ENCODE measurements at regions not wholly inside any gene's neighbourhood (a gene's known extent, or its start where the extent isn't known, plus 50 kb on each side); places are given as distances from the start of the nearest gene placed in this dataset.

DNA sequence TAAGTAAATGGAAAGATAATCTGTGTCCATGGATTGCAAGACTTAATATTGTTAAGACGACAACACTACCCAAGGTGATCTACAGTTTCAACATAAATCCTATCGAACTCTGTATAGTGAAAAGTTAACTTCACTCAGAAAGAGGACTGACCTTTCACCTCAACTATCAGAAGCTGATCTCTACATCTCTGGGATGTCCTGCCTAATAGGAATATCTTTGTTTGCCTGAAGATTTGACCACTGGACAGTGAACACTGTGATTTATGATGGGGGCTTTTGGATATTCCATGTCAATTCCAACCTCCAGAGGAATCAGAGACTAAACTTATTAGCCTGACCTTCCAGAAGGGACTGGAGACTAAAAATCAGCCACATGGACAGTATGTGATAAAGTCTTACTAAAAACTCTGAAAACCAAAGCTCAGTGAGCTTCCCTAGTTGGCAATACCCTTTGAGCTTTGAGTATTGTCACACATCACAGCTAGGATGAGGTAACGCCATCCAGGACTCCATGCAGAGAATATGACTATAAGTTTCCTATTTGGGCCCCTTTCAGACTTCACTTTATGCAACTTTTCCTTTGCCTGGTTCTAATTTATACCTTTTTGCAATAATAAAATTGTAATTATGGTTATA, 164.9 kb upstream of the SETMAR start:
- no peak for FAIRE-seq
- peaks cover 0 to 28% (median 0%) of the 10 kb centered on the region in 3 donors for H3K4me1 ChIP-seq (ENCODE audit: control insufficient read depth in 3 of 3, insufficient read depth in 2 of 3, low read depth in 1 of 3, low read length in 2 of 3)
- H3K4me3 ChIP-seq (ENCODE audit: low read depth in 1 of 3, low read length in 3 of 3): no peak overlapping the region
- peak in 1 of 2 donors; percentile 82 for DNase-seq
- no peaks in the 10 kb centered on the region for H3K36me3 ChIP-seq (ENCODE audit: control insufficient read depth in 3 of 3, insufficient read depth in 2 of 3, low read depth in 1 of 3, low read length in 3 of 3)
- H3K27me3 ChIP-seq (ENCODE audit: control insufficient read depth in 3 of 3, insufficient read depth in 3 of 3, low read length in 3 of 3): no peaks in the 10 kb centered on the region
- 81 to 89% (median 82%) methylated on average over 3 of the region's 3 CpGs for WGBS, 3 donors
- H3K9me3 ChIP-seq (ENCODE audit: control insufficient read depth in 2 of 2, insufficient read depth in 1 of 2, low read depth in 1 of 2, low read length in 1 of 2): no peaks in the 10 kb centered on the region
- H3K27ac ChIP-seq (ENCODE audit: low read depth in 1 of 3, low read length in 2 of 3): peak overlapping the region in 1 of 3 donors; percentile 63

DNA sequence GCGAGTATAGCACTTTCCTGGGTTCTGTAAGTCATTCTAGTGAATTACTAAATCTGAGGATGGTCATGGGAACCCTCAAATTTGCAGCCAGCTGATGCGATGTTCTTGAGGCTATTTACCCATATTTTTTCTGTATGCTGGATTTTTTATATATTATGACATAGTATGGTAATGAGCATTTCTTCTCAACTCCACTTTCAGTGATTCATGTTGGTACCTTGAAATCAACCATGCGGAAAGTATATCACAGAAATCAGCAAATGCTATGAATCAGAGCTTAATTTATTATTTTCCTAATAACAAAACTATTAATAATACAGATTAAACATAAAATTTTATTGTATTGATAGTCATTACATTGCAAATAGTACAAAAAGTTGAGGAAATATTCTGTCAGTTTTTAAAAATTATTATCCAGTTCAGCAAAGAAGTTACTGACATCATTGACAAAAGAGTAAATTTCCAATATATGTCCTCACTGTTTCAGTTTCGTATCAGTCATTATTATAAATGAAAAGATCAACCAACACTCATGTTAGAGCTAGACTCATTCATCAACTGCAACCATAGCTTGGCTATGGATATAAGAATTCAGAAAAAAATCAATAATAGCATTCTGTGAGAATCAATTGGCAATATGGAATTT, 164.3 kb upstream of the SETMAR start:
- peak overlapping the region in 1 of 3 donors; percentile 63 for H3K27ac ChIP-seq (ENCODE audit: low read depth in 1 of 3, low read length in 2 of 3)
- H3K27me3 ChIP-seq (ENCODE audit: control insufficient read depth in 3 of 3, insufficient read depth in 3 of 3, low read length in 3 of 3): no peaks in the 10 kb centered on the region
- peaks cover 0 to 30% (median 0%) of the 10 kb centered on the region in 3 donors for H3K4me1 ChIP-seq (ENCODE audit: control insufficient read depth in 3 of 3, insufficient read depth in 2 of 3, low read depth in 1 of 3, low read length in 2 of 3)
- no peaks in the 10 kb centered on the region for H3K9me3 ChIP-seq (ENCODE audit: control insufficient read depth in 2 of 2, insufficient read depth in 1 of 2, low read depth in 1 of 2, low read length in 1 of 2)
- WGBS, 3 donors: 83 to 90% (median 86%) methylated on average over 4 of the region's 4 CpGs
- DNase-seq (no peak), FAIRE-seq (no peak)
- H3K36me3 ChIP-seq (ENCODE audit: control insufficient read depth in 3 of 3, insufficient read depth in 2 of 3, low read depth in 1 of 3, low read length in 3 of 3): no peaks in the 10 kb centered on the region
- no peak overlapping the region for H3K4me3 ChIP-seq (ENCODE audit: low read depth in 1 of 3, low read length in 3 of 3)

DNA sequence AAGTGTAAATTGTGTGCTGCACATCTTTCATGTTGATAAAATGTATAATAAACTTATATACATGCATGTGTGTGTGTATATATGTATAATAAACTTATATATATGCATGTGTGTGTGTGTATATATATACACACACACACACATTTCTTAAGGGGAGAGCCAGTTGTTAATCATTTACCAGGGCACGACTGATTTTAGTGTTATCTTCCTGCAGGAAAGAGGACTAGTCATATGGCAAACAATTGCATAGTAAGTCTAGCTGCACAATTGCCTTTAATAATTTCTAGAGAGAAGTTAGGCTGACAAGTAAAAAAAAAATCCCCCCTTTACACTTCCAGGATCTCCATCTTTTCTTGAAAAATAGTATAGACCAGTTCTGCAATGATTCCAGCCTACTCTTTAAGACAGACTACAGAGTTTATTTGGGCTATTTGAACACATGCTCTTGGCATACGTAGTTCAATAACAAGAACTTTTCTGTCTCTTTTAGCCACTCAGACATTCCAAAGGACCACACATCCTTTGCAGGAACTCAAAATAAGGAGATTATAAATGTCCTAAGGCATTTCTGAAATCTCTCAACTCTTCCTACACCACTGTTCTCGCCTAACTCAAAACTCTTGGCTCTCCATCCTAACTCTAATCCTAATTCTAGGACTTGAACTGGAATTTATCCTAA, 163.6 kb upstream of the SETMAR start:
- DNase-seq (peak; percentile 66 to 88), FAIRE-seq (no peak)
- Histone ChIP-seq H3K27ac (ENCODE audit: low read depth in 1 of 3, low read length in 2 of 3) (peak overlapping the region in 1 of 3 donors; percentile 75), H3K4me1 (ENCODE audit: control insufficient read depth in 3 of 3, insufficient read depth in 2 of 3, low read depth in 1 of 3, low read length in 2 of 3) (peaks cover 0 to 30% (median 0%) of the 10 kb centered on the region in 3 donors), H3K9me3 (ENCODE audit: control insufficient read depth in 2 of 2, insufficient read depth in 1 of 2, low read depth in 1 of 2, low read length in 1 of 2) (no peaks in the 10 kb centered on the region), H3K36me3 (ENCODE audit: control insufficient read depth in 3 of 3, insufficient read depth in 2 of 3, low read depth in 1 of 3, low read length in 3 of 3) (no peaks in the 10 kb centered on the region), H3K27me3 (ENCODE audit: control insufficient read depth in 3 of 3, insufficient read depth in 3 of 3, low read length in 3 of 3) (no peaks in the 10 kb centered on the region), H3K4me3 (ENCODE audit: low read depth in 1 of 3, low read length in 3 of 3) (no peak overlapping the region)
- WGBS, 3 donors: 31 to 40% (median 32%) methylated on average over 3 of the region's 3 CpGs

DNA sequence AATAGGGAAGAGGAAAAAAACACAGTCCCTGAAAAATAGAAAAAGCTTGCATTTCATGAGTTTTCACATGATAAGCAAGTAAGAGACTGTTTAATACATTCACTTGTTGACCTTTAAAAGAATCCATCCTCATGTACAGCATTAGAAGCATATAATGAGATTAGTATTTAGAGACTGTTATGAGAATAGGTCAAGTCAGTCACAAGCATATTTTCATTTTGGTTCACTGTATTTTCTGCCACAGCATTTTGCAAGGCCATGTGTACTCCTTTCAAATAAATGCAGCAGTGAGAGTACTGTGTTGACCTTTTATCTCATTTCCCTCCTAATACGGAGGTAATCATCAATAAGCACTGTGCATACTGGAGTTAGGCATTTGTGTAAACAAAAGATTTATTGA, 162.2 kb upstream of the SETMAR start:
- FAIRE-seq: no peak
- H3K4me1 ChIP-seq (ENCODE audit: control insufficient read depth in 3 of 3, insufficient read depth in 2 of 3, low read depth in 1 of 3, low read length in 2 of 3): peaks cover 0 to 30% (median 0%) of the 10 kb centered on the region in 3 donors

DNA sequence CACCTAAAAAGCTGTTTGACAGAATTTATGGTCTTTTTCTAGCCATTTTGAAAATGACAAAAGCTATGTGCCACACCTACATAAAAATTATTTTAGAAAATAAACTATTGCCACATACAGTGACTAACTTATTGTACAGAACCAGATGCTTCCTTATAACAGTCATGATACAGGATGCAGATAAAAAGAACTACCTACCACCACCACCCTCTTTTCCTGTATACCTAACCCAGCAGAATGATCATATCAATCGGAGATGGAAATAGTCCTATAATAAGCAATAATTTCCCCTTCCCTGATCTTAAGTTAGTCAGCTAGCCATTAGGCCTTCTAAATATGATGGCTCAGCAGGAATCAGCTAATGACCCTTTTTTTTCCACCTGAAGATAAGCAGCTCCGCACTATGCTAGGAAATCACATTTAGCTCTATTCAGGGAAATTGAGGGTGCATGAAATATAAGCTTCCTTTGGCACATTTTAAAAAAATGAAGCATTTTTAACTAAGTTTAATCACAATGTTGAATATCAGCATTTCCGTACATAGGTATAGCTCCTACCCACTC, 155.5 kb upstream of the SETMAR start:
- Histone ChIP-seq H3K9me3 (ENCODE audit: control insufficient read depth in 2 of 2, insufficient read depth in 1 of 2, low read depth in 1 of 2, low read length in 1 of 2) (no peaks in the 10 kb centered on the region), H3K4me3 (ENCODE audit: low read depth in 1 of 3, low read length in 3 of 3) (no peak overlapping the region), H3K36me3 (ENCODE audit: control insufficient read depth in 3 of 3, insufficient read depth in 2 of 3, low read depth in 1 of 3, low read length in 3 of 3) (no peaks in the 10 kb centered on the region), H3K4me1 (ENCODE audit: control insufficient read depth in 3 of 3, insufficient read depth in 2 of 3, low read depth in 1 of 3, low read length in 2 of 3) (peaks cover 0 to 19% (median 0%) of the 10 kb centered on the region in 3 donors), H3K27ac (ENCODE audit: low read depth in 1 of 3, low read length in 2 of 3) (no peak overlapping the region), H3K27me3 (ENCODE audit: control insufficient read depth in 3 of 3, insufficient read depth in 3 of 3, low read length in 3 of 3) (no peaks in the 10 kb centered on the region)
- FAIRE-seq (no peak), DNase-seq (no peak)
- 90 to 96% (median 93%) methylated on average over 3 of the region's 3 CpGs for WGBS, 3 donors

More for the DNA sequence above, 162.2 kb upstream of the SETMAR start:
- Histone ChIP-seq H3K9me3 (ENCODE audit: control insufficient read depth in 2 of 2, insufficient read depth in 1 of 2, low read depth in 1 of 2, low read length in 1 of 2) (no peaks in the 10 kb centered on the region), H3K27ac (ENCODE audit: low read depth in 1 of 3, low read length in 2 of 3) (no peak overlapping the region), H3K4me3 (ENCODE audit: low read depth in 1 of 3, low read length in 3 of 3) (no peak overlapping the region), H3K36me3 (ENCODE audit: control insufficient read depth in 3 of 3, insufficient read depth in 2 of 3, low read depth in 1 of 3, low read length in 3 of 3) (no peaks in the 10 kb centered on the region), H3K27me3 (ENCODE audit: control insufficient read depth in 3 of 3, insufficient read depth in 3 of 3, low read length in 3 of 3) (no peaks in the 10 kb centered on the region)
- DNase-seq: no peak
- WGBS, 3 donors: 5 to 32% (median 21%) methylated on average over 1 of the region's 1 CpG

DNA sequence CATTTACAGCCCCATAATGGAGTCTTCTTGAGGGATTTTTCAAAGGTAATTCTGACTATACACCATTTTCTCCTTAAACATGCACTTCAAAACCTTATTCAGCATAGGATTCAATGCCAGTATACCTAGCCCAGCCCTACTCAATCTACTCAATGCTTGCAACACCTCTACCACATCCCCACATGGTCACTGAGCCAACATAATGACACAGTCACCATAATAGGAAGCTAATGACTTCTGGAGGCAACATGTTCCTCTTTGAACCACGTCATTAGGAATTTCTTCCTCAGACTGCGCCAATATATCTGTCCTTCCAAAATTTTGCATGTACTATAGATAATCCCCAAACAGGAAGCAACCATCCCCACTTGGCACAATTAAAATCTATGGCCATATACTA, 153.9 kb upstream of the SETMAR start:
- WGBS, 3 donors: 88 to 91% (median 90%) methylated on average over 2 of the region's 2 CpGs
- FAIRE-seq (no peak), DNase-seq (no peak)
- Histone ChIP-seq H3K27me3 (ENCODE audit: control insufficient read depth in 3 of 3, insufficient read depth in 3 of 3, low read length in 3 of 3) (no peaks in the 10 kb centered on the region), H3K36me3 (ENCODE audit: control insufficient read depth in 3 of 3, insufficient read depth in 2 of 3, low read depth in 1 of 3, low read length in 3 of 3) (no peaks in the 10 kb centered on the region), H3K4me3 (ENCODE audit: low read depth in 1 of 3, low read length in 3 of 3) (no peak overlapping the region), H3K4me1 (ENCODE audit: control insufficient read depth in 3 of 3, insufficient read depth in 2 of 3, low read depth in 1 of 3, low read length in 2 of 3) (peaks cover 0 to 14% (median 0%) of the 10 kb centered on the region in 3 donors), H3K9me3 (ENCODE audit: control insufficient read depth in 2 of 2, insufficient read depth in 1 of 2, low read depth in 1 of 2, low read length in 1 of 2) (no peaks in the 10 kb centered on the region), H3K27ac (ENCODE audit: low read depth in 1 of 3, low read length in 2 of 3) (no peak overlapping the region)

DNA sequence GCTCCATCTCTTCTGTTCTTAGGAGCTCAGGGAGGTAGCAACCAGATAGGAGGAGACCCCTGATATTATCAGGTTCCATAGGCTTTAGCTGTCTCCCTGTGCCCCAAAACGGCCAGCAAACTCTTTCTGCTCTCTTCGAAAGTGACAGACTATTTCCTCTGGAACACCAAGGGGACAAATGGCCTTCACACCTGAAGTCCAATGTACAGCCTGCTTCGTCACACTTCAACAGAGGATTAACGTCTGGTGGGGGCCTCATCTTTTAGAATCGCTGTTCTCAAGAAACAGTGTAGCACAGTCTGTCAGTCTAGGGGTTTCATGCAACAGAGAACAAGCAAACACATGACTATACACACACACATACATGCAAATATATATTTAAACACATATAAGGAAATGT, 152.4 kb upstream of the SETMAR start:
- H3K4me3 ChIP-seq (ENCODE audit: low read depth in 1 of 3, low read length in 3 of 3): no peak overlapping the region
- H3K4me1 ChIP-seq (ENCODE audit: control insufficient read depth in 3 of 3, insufficient read depth in 2 of 3, low read depth in 1 of 3, low read length in 2 of 3): peaks cover 0 to 14% (median 0%) of the 10 kb centered on the region in 3 donors
- H3K27me3 ChIP-seq (ENCODE audit: control insufficient read depth in 3 of 3, insufficient read depth in 3 of 3, low read length in 3 of 3): no peaks in the 10 kb centered on the region
- no peaks in the 10 kb centered on the region for H3K36me3 ChIP-seq (ENCODE audit: control insufficient read depth in 3 of 3, insufficient read depth in 2 of 3, low read depth in 1 of 3, low read length in 3 of 3)
- 69 to 80% (median 74%) methylated on average over 5 of the region's 5 CpGs for WGBS, 3 donors
- DNase-seq (peak in 1 of 2 donors; percentile 79), FAIRE-seq (no peak)
- H3K27ac ChIP-seq (ENCODE audit: low read depth in 1 of 3, low read length in 2 of 3): peak overlapping the region in 1 of 3 donors; percentile 66
- no peaks in the 10 kb centered on the region for H3K9me3 ChIP-seq (ENCODE audit: control insufficient read depth in 2 of 2, insufficient read depth in 1 of 2, low read depth in 1 of 2, low read length in 1 of 2)

DNA sequence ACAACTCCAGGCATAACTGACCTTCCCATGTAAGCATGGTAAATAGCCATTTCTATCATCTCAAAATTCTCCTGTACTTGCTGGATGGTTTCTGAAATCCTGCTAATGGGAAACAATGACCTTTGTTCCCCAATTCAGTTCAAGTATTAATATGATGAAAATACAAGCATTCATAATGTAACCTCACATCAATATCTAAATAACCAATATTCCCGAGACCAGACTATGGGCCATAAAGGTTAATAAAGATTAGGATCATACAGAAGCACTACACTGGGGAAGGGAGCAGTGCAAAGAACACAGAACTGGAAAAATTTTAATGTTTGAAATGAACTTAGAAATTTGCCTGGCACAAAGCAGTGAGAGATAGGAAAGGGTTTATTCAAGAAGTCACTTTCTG, 151.3 kb upstream of the SETMAR start:
- peak in 1 of 2 donors; percentile 55 for DNase-seq
- Histone ChIP-seq H3K27me3 (ENCODE audit: control insufficient read depth in 3 of 3, insufficient read depth in 3 of 3, low read length in 3 of 3) (no peaks in the 10 kb centered on the region), H3K36me3 (ENCODE audit: control insufficient read depth in 3 of 3, insufficient read depth in 2 of 3, low read depth in 1 of 3, low read length in 3 of 3) (no peaks in the 10 kb centered on the region), H3K27ac (ENCODE audit: low read depth in 1 of 3, low read length in 2 of 3) (peak overlapping the region in 1 of 3 donors; percentile 46), H3K4me1 (ENCODE audit: control insufficient read depth in 3 of 3, insufficient read depth in 2 of 3, low read depth in 1 of 3, low read length in 2 of 3) (peaks cover 0 to 14% (median 0%) of the 10 kb centered on the region in 3 donors), H3K4me3 (ENCODE audit: low read depth in 1 of 3, low read length in 3 of 3) (no peak overlapping the region), H3K9me3 (ENCODE audit: control insufficient read depth in 2 of 2, insufficient read depth in 1 of 2, low read depth in 1 of 2, low read length in 1 of 2) (no peaks in the 10 kb centered on the region)
- WGBS, 3 donors: 11 to 75% (median 48%) methylated on average over 1 of the region's 1 CpG
- no peak for FAIRE-seq

Measured in small intestine (tissue), 7 donors.